HG03097 (cell line): ENCODE measurements at regions not wholly inside any gene's neighbourhood (a gene's known extent, or its start where the extent isn't known, plus 50 kb on each side); places are given as distances from the start of the nearest gene placed in this dataset.

Experiments used
- ATAC-seq: cut with Tn5 transposase; IDR thresholded peaks from one replicate; pipeline ENCODE4 v1.9.1; 2021; ENCODE audit not compliant: unreplicated experiment, low FRiP score

DNA sequence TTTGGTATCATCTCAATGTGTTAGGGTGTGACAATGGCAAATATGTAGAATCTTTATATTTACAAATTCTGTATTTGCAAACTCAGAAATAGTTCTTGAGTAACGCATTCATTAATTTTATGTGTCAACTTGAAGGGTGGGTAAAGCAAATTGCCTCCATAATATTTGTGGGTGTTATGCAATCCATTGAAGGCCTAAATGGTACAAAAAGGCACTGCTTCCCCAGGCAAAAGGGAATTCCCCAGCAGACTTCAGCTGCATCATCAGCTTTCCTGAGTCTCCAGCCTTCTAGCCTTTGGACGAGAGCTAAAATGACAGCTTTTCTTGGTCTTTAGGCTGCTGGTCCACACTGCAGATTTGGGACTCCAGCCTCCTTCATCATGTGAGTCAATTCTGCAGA is 292.2 kb upstream of the PCDH7 start:
- ATAC-seq: no peak

DNA sequence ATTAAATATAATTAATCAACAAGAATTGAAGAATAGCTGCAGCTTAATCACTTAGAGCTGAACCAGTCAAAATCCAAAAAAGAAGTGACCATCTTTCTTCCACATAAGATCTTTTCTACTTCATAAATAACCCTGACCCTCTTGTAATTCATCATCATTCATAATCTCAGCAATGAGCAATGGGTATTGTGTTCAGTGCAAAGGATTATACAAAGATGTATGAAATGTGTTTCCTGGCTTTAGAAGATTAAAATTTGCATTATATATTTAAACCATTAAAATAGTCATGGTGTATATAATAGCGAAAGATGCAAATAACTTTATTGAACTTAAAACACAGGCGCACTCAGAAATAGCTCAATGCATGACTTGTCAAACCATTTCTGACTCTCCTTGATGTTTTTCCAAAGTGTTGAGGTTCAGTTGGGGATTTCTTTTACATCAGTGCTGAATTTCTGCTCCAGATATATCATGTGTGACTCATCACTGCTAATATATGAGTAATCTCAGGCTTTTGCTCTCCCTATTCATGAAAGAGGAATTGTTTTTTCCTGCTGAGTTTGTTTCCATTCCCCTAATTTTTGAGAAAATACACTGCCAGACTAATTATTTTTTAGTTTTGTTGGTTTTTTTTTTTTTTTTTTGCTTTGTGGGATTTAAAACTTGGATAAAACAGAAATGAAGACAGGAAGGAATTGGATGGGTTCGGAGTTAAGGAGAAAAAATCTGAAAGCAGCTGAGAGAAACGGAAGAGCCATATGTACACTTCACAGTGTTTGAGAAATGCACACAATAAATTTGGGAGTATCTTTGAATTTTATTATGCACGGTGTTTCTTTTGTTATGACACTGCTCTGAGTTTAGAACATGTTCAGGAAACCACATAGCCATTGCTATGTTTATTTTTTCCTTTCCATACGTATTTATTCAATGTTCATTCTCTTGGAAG is 290.1 kb upstream of the PCDH7 start:
- ATAC-seq: no peak

DNA sequence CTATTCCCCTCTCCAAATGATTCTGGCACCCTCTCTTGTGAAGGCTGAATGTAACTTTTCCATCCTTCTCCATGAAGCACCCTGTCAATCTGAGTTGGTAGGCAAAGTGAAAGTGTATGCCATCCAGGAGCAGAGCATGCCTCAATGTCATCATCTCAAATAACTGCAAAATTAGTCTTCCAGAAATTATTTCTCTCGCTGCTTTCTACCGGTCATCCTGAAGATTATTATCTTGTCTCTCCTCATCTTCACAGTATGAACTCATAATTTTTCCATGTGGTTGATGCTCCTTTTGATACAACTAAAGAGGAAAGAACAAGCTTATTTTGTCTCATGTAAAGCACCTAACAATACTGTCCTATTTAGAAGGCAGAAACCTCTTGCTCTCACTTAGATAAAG is 285.5 kb upstream of the PCDH7 start:
- no peak for ATAC-seq

DNA sequence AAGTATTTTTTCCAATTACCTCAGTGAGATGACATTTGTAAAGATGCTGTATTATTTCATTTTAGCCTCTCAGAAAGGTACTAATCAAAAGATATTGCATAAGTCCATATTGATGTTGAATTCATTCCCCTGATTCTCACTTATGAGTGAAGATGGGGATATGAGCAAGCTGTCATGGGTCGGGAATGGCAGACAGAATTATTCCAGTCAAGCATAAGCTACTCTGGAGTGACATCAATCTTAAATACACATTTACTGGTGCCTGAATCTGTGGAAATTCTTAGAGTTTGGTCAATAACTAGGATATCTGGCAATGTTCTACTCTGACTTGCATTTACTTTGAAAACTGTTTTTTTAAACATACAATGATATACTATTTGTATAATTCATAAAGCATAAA is 283.8 kb upstream of the PCDH7 start:
- ATAC-seq: no peak

DNA sequence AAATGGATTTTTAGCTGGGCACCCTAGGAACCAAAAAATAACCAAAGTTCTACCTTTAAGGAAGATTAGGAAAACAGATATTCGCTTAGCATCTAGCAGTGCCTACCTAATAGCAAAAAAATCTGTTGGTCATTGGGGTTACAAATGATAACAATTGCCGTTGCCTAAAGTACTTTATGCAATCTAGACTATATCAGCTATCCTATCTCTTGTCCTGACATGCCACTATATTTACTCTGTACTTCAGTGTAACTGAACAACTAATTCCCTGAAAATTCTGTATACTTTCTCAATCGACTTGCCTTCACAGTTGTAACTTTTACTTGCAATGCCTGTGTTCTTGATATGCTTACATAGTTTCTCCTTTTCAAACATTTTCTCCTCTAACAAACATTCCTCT is 282.9 kb upstream of the PCDH7 start:
- ATAC-seq: no peak

DNA sequence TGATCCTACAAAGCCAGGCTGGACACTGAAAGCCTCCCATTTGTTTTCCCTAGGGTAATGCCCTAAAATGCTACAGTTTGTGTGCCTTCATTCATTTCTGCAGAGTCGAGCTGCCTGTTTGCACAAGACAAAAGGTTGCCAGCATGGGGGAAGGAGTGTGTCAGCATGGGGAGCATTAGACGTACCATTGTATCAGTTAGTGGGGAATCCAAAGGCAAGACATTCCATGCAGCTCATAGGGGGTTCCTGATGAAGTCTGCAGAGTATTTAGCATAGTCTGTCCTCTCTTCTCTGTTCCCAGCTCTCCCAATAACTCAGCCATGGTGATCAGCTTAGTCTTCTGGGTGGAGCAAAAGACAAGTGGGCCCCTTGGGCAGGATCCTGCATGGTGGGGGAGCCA is 276.9 kb upstream of the PCDH7 start:
- no peak for ATAC-seq

DNA sequence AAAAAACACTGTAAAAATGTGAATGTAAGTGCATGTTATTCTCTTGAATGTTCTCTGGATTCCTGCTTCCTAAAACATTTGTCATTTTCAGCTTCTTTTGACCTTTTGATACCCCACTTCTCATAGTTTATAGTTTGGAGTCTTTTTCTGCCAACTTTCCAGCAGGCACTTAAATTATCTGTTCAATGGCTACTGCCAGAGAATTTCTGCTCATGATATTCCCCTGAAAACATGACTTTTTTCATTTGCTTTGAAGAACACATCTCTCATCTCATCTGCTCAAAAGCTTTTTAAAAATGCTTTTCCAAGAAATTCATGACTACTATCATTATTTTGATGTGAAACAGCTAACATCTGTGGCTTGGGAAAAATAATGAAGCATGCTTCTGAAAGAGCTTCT is 269.7 kb upstream of the PCDH7 start:
- ATAC-seq: no peak

DNA sequence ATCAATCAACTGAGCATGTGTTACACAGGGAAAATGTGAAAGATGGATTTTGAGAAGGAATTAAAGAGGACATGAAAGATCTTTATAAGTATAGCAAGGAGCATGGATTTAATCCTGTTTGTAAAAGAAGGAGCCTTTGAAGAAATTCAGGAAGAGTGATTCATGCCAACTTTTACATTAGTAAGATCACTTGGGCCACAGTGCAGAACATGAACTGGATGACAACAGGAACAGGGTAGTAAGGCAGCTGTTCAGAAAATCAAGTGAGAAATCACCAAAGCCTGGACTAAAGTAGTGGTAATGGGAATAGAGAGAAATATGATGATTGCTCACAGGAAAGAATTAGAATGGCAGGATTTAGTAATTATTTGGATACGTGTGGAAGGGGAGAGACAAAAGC is 265.7 kb upstream of the PCDH7 start:
- no peak for ATAC-seq

DNA sequence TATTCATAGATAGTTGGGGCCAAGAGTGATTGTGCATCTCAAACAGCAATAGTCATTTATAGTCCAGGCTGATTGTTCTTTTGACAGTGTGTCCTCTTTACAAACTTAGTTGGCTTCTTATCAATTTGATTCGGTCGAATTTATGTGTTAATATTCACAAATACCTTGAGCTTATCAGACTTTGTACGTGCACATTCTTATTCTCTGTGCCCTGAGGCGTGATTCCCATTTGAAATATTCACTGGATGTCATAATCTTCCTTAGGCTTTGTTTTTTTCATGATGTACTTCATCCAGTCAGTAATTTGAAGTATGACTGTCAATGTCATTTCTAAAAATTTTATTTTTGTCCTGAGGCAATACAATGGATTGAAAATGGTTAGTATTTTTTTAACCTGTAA is 263.5 kb upstream of the PCDH7 start:
- no peak for ATAC-seq

DNA sequence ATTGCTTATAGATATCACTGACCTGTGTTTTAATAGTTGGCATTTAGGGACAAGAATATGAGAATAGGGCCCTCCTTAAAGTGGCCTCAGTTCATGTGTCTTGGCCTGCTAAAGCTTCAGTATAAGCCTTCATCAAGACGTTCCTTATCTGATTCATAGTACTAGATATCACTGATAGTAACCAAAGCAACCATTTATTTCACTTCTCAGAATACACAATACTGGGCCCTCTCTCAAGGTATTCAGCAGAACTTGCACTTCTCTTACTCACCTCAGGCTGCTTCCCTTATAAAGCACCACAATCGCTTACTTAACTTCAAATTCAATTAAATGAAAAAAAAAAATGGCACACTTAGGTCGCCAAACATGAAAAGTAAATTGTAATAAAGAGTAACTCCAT is 259.4 kb upstream of the PCDH7 start:
- no peak for ATAC-seq

DNA sequence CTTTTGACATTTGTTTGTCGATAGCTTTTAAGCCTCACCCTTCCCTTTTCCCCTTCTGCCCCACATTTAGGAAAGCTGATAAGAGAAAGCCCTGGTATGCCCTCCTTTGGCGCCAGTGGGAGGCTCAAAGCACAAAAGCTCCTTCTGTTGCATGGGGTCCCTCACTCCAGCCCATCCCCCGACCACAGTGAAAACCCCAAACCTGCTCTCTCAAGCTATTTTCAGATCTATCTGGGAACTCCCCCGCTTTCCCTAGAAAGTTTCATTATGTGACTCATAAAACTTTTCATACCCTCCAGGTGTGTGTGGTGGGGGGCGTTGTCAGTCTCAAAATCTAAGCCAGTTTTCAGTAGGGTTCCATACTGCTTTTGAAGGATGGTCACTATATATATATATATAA is 259.0 kb upstream of the PCDH7 start:
- no peak for ATAC-seq

DNA sequence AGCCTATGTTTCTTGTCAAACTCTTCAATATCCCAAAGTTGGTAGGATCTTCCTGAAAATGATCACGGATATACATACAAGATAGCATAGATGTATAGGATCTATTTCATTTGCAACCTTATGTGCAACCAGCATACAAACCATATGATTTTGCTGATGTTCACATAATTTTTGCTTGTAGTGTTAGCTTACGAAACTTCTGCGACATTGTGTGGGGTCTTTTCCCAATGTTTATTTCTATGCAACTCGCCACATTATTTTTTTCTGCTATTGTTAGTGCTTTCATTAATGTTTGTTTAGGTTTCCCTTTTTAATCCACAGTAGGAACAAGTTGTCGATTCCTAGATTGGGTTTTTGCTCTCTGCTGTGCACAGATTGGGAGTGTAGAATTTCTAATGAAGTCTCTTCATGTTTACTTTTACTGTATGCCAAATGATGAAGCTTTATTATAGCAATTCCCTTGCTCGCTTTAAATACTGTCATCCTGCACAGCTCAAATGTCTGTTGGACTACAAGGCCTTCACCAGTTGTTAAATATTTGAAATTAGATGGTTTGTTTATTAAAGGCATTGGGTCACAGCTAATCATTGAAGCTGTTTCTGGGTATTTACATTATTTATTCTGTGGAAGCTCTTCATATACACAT is 257.6 kb upstream of the PCDH7 start:
- no peak for ATAC-seq

DNA sequence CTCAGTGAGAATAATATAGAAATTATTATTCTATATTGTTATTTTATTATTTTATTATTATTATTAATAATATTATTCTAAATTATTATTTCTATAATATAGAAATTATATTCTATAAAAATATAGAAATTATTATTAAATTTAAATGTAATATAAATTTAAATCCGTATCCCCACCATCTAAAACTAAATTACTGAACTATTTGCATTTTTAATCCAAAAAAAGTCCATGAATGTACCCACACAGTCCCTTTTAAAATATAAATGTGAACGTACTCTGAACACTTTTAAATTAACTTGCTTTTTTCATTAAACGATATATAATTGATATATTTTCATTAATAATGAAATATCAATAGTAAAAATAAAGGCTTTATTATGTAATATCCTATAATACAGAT is 248.3 kb upstream of the PCDH7 start:
- ATAC-seq: no peak

DNA sequence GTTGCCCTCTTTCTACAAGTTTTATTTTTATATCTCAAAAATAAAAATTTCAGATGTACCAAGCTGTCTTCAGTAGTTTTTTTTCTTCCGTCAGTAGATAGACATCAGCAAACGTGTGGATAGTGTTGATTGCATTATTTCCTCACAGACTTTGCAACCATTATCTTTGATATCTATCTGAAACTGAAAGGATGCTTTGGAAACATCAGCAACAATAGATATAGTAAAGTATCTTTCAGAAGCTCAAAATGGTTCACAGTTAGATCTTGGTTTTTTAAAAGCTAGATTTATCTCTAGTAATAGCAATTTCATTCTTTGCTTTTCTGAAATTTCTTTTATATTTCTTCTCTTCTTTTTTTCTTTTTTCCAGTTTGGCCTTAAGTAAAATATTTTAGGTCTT is 246.9 kb upstream of the PCDH7 start:
- ATAC-seq: no peak

DNA sequence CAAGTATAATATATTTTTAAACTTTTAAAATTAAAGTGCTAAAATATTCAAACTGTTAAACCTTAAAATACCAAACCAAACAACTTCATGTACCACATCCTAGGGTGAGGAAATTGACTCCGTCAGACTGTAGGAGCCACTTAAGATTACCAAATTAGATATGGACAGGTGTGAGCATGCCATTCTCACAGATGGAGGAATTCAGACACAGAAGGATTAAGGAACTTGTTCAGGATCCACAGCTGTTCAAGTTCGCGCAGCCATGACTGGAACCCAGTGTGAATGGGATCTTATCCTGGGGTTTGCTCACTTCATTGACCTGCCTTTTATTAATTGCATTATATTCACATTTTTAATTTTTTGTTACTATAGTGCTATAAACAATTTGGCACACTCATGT is 224.9 kb upstream of the PCDH7 start:
- ATAC-seq: no peak

DNA sequence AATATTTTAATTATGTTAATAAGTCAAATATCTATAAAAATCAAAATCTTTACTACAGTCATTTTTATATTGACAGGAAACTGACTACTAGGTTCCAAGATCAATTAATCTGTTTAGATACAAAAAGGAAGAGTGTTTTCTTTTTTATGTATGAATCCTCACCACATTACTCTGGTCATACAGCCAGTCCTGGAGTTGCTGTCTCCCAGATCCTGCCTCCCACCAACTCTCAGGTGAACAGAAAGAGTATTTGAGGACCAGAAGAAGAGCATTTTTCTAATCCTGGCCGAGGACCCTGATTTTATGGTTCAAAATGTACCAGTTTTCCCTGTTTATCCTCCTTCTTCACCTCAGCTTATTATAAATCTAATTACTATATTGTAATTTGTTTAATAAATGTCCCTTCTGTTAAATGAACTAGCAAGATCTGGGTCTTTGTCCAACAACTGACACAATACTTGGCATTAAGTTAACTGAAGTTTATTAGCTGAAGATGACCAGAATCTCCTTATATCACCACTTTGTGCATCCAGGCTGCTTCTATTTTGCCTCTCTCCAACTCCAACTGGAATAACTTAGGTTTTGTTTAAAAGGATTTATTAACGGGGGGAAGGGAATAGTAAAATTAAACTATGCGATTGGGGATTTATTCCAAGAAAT is 224.4 kb upstream of the PCDH7 start:
- ATAC-seq: no peak

DNA sequence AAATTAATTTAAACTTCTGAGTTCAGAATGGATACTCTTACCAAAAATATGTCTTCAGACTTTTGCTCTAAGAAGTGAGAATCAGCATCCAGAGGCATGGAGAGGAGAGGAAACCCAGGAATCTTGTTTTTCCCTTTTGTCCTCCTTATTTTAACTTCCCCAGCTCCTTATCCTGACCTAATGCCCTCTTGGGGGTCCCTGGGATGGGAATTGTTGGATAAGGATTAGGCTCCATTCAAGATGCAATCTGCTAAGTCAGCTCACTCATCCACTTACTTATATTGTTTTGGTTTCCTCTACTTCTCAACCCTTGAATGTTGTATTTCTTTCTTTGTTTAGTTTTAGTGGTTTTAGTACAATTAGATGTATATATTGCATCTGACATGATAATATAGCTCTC is 208.4 kb upstream of the PCDH7 start:
- no peak for ATAC-seq

DNA sequence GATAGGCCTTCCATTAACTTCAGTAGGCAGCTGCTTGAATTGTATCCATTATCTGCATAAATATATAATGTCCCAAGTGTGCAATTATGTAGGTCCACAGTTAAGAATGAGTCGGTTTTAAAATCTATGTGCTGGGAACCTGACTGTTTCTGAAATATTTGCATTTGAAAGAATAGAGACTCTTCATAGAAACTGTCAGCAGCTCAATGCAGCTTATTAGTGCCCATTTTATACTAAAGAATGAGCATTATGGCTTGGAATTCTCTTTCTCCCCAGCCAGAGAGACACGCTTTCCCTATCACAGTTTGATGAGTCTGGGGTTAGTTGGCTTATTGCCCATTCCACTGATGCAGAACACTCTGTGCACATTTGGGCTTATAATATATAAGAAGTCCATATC is 202.0 kb upstream of the PCDH7 start:
- no peak for ATAC-seq

DNA sequence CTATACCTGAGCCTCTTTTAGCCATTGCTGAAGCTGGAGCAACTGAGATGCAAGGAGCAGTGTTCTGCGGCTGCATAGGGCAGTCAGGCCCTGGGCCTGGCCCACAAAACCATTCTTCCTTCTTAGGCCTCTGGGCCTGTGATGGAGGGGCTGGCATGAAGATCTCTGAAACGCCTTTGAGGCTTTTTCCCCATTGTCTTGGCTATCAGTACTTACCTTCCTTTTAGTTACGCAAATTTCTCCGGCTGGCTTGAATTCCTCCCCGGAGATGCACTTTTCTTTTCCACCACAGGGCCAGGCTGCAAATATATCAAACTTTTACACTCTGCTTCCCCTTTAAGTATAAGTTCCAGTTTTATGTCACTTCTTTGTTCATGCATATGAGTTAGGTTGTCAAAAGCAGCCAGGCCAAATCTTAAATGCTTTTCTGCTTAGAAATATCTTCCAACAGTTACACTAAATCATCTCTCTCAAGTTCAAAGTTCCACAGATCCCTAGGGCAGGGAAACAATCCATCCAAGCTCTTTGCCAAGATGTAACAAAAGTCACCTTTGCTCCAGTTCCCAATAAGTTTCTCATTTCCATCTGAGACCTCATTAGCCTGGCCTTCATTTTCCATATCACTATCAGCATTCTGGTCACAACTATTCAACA is 194.4 kb upstream of the PCDH7 start:
- ATAC-seq: no peak

DNA sequence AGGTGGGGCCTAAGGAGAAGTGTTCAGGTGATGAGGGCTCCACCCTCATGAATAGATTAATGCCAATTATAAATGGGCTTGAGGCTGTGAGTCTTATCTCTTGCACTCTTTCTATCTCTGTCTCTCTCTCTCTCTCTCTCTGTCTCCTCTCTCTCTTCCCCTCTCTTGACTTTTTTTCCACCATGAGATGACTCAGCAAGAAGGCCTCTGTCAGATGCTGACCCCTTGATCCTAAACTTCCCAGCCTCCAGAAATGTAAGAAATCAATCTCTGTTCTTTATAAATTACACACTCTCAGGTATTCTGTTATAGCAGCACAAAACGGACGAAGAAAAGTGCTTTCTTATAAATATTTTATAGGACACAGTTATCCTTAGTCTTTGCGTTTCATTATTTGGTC is 184.9 kb upstream of the PCDH7 start:
- no peak for ATAC-seq

DNA sequence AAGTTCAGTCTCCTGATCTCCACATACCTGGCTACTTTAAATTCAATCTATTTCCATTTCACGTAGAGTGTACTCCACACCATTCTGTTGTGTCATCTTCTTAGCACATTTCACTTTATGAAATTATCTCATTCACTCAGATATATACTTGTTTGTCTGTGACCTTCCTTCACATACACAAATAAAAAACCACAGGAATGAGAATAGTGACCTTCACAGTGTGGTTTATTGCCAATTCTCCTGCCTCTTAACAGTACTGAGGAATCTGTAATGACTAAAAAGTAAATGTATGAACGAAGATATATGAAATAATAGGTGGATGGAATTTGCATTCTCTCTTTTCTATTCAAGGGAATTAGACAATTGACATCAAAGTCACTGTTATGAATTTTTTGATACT is 183.9 kb upstream of the PCDH7 start:
- ATAC-seq: no peak
